ENCODE measurements at regions not wholly inside any gene's neighbourhood (a gene's known extent, or its start where the extent isn't known, plus 50 kb on each side); places are given as distances from the start of the nearest gene placed in this dataset.

DNA sequence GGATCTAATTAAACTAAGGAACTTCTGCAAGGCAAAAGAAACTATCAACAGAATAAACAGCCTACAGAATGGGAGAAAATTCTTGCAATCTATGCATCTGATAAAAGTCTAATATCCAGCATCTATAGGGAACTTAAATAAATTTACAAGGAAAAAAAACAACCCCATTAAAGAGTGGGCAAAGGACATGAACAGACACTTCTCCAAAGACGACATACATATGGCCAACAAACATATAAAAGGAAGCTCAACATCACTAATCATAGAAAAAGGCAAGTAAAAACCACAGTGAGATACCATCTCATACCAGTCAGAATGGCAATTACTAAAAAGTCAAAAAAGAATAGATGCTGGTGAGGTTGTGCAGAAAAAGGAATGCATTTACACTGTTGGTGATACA lies 134.8 kb upstream of the PAQR3 start:
- Histone ChIP-seq H3K4me3 (no peak overlapping the region), H3K9me3 (ENCODE audit: low read depth) (no peaks in the 10 kb centered on the region), H3K36me3 (no peaks in the 10 kb centered on the region), H3K27ac (no peak overlapping the region), H3K27me3 (no peaks in the 10 kb centered on the region), H3K4me1 (ENCODE audit: low read depth) (peaks cover 1% of the 10 kb centered on the region)
- TF ChIP-seq, protein P1, sequence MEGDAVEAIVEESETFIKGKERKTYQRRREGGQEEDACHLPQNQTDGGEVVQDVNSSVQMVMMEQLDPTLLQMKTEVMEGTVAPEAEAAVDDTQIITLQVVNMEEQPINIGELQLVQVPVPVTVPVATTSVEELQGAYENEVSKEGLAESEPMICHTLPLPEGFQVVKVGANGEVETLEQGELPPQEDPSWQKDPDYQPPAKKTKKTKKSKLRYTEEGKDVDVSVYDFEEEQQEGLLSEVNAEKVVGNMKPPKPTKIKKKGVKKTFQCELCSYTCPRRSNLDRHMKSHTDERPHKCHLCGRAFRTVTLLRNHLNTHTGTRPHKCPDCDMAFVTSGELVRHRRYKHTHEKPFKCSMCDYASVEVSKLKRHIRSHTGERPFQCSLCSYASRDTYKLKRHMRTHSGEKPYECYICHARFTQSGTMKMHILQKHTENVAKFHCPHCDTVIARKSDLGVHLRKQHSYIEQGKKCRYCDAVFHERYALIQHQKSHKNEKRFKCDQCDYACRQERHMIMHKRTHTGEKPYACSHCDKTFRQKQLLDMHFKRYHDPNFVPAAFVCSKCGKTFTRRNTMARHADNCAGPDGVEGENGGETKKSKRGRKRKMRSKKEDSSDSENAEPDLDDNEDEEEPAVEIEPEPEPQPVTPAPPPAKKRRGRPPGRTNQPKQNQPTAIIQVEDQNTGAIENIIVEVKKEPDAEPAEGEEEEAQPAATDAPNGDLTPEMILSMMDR (IDR thresholded peaks at IDR 0.05; ENCODE audit: low read depth, low read length), result no peak
- DNase-seq (ENCODE audit: low read depth in 1 of 2, low spot score in 1 of 2), result no peak

- Histone ChIP-seq H3K9me3 (ENCODE audit: low read depth) (no peaks in the 10 kb centered on the region), H3K36me3 (no peaks in the 10 kb centered on the region), H3K4me3 (no peak overlapping the region), H3K27me3 (no peaks in the 10 kb centered on the region), H3K27ac (no peak overlapping the region), H3K4me1 (ENCODE audit: low read depth) (no peaks in the 10 kb centered on the region)
- TF ChIP-seq, protein P1 (IDR thresholded peaks at IDR 0.05; ENCODE audit: low read depth, low read length), result no peak
- no peak for DNase-seq (ENCODE audit: low read depth in 1 of 2, low spot score in 1 of 2)
These were observed 134.2 kb upstream of the PAQR3 start for GRCh38 chr4:79073471-79073870.

GRCh38 chr4:79065262-79065661 lies 126.0 kb upstream of the PAQR3 start:
- no peaks in the 10 kb centered on the region for H3K36me3 ChIP-seq
- no peak overlapping the region for H3K4me3 ChIP-seq
- no peaks in the 10 kb centered on the region for H3K27me3 ChIP-seq
- H3K9me3 ChIP-seq (ENCODE audit: low read depth), result no peaks in the 10 kb centered on the region
- H3K27ac ChIP-seq, result peak overlapping the region; percentile 61
- H3K4me1 ChIP-seq (ENCODE audit: low read depth), result peaks cover 27% of the 10 kb centered on the region
- TF ChIP-seq, protein P1 (IDR thresholded peaks at IDR 0.05; ENCODE audit: low read depth, low read length), result no peak
- DNase-seq (ENCODE audit: low read depth in 1 of 2, low spot score in 1 of 2), result peak in 1 of 2 donors; percentile 19

DNA sequence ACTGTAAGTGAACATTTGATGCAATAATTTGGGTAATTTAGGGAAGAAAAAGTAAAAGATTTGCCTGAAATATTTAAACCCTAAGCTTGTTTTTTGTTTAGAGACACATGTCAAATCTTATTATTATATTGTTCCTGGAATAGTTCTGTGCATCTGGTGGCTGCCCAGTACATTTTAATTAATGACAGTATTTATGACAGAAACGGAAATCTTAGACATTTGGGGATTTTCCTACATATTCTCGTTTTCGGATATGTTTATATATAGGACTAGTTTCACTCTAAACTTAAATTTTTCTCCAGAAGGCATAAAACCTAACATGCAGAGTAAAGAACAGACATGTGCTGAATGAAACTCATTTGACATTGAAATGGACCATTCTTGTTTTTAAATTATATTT lies 125.6 kb upstream of the PAQR3 start:
- TF ChIP-seq, protein P1 (IDR thresholded peaks at IDR 0.05; ENCODE audit: low read depth, low read length), result no peak
- Histone ChIP-seq H3K4me3 (no peak overlapping the region), H3K36me3 (no peaks in the 10 kb centered on the region), H3K27ac (peak overlapping the region; percentile 61), H3K27me3 (no peaks in the 10 kb centered on the region), H3K4me1 (ENCODE audit: low read depth) (peaks cover 27% of the 10 kb centered on the region), H3K9me3 (ENCODE audit: low read depth) (no peaks in the 10 kb centered on the region)
- DNase-seq (ENCODE audit: low read depth in 1 of 2, low spot score in 1 of 2), result no peak

DNA sequence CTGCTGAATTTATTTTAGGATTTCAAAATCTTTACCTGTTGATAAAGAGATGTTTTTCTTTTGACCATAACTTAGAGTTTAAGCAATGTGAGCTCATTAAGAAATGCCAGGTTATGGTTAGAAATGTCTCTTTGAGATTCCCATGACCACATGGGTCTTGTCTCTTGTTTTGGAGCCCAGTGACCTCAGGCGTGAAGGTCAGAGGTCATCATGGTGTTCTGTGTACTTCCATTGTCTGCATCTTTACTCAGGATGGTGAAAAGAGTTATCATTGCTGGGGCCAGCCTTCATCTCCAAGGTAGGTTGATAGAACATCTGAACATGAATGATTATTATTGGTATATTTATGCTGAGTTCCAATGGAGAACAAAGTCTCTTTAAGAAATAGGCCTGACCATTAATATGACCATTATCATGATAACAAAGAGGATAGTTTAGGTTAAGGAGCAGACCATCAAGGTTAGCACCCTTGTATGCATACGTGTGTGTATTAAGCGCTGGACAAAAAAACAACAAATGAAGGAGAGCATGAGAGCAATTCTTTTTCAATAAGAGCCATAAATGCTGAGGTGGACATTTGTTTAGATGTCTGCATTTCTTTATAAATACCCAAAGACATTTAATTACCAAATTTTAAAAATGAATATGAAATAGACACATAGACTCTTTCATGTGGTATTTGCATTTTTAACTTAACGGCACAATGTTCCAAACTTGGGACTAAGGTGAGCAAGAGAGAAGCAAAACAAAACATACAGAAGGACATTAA lies 120.6 kb upstream of the PAQR3 start:
- Histone ChIP-seq H3K27ac (no peak overlapping the region), H3K27me3 (no peaks in the 10 kb centered on the region)
- TF ChIP-seq, protein P1 (IDR thresholded peaks at IDR 0.05; ENCODE audit: low read depth, low read length), result no peak

More for the DNA sequence above, 120.6 kb upstream of the PAQR3 start:
- no peak for DNase-seq (ENCODE audit: low read depth in 1 of 2, low spot score in 1 of 2)
- Histone ChIP-seq H3K36me3 (no peaks in the 10 kb centered on the region), H3K4me1 (ENCODE audit: low read depth) (peaks cover 40% of the 10 kb centered on the region), H3K4me3 (no peak overlapping the region), H3K9me3 (ENCODE audit: low read depth) (no peaks in the 10 kb centered on the region)
